GM18909 (cell line): ENCODE measurements at regions not wholly inside any gene's neighbourhood (a gene's known extent, or its start where the extent isn't known, plus 50 kb on each side); places are given as distances from the start of the nearest gene placed in this dataset.
A peak's percentile ranks its signal among the peaks of the same experiment; 100 is the strongest.

ENCODE experiments used
- ATAC-seq: cut with Tn5 transposase; IDR thresholded peaks from one replicate; pipeline ENCODE4 v1.9.1; 2021; ENCODE audit warnings: mild to moderate bottlenecking; ENCODE audit not compliant: unreplicated experiment, poor library complexity

- ATAC-seq = no peak
Measured at GRCh38 chrX:110430293-110431076, 71.8 kb downstream of the RTL9 start.

GRCh38 chrX:110432091-110432905 is 73.7 kb downstream of the RTL9 start:
- ATAC-seq = no peak

GRCh38 chrX:110432906-110433215 is 74.2 kb downstream of the RTL9 start:
- no peak for ATAC-seq

- ATAC-seq = no peak
Measured at GRCh38 chrX:110435196-110435595, 76.5 kb downstream of the RTL9 start.

DNA sequence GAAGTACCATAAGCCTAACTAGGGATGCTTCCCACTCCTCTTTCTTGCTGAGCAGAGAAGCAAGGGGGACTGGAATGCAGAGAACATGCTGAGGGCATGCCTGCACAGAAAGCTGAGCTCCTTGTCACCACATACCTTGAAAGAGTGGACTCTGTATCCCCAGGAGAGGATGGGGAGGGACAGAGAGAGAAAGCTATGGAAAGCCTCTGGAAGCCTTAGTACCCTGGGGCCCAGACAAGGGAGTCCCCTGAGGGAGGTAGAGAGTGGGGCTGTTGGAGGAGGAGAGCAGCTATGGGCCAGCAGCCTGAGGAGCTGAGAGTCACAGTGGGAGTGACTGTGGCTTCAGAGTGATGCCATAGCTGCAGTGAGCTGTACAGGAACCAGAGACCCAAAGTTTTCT is 77.9 kb downstream of the RTL9 start:
- no peak for ATAC-seq

DNA sequence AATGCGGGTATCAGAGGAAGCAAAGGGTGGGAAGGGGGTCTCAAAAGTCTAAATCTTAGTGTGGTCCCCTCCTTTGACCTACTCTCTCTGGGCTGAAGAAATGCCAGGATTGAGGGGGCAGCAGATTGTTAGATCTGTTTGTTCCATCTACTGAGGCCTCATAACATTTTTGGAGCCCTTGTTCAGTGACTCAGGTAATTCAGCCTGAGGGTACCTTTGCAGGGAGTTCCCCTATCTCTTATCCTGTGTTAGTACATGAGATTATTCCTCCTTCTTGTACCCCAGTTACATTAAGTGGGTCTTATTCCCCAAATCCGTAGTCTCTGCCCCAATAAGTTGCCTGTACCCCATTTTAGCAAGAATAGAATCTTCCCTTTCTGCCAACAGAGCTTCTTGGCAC is 79.0 kb downstream of the RTL9 start:
- ATAC-seq = no peak

DNA sequence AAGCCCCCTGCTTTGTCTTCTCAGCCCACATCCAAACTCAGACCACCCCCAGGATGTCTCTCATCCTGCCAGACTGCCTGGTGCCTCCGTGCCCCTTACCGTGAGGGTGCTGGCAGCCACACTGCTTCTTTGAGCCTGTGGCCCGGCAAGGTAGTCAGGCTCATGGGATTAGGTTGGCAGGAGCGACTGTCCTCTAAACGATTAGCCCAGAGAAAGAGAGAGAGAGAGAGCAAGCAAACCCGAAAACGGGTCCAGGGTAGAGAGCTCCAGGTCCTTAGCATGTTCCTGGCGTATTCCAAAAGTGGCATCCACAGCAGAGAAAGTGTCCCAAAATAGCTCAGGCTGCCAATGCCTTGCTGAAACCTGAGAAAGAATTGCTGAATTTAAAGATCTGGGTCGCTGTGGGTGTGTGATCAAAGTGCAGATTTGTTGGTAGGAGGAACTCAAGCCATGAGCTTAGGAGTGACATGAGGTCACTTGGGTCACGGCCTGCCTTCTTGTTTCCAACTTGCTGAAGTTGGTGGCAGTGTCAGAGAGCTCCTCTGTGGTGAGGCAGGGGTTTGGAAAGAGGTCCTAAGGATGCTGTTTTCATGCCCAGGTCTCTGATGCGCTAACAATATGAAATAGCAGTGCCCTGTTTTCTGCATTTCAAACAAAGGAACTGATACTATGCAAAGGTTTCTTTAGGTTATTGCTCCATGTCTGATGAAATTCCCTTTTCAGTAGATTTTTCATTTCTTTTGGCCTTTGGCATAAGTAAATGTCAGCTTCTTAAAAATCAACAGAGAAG is 81.6 kb downstream of the RTL9 start:
- no peak for ATAC-seq

DNA sequence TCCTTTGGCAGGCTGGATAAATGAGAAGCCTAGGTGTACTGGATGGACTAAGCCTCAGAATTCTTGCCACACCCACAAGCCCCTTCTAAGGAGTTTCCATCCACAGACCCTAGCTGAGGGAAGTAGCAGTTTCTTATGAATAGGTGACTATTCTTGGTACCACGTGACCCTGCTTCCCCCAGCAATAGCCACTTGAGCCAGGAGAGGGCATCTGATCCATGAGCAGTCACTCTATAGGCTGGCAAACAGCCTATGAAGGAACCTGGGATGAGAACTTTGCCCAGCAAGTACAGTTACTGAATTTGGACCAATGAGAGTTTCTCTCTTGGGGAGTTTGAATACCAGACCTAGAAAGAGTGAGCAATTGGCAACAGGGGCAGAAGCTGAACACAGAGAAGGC is 84.0 kb downstream of the RTL9 start:
- peak; percentile 87 for ATAC-seq

GRCh38 chrX:110444996-110445395 is 86.3 kb downstream of the RTL9 start:
- ATAC-seq = no peak

DNA sequence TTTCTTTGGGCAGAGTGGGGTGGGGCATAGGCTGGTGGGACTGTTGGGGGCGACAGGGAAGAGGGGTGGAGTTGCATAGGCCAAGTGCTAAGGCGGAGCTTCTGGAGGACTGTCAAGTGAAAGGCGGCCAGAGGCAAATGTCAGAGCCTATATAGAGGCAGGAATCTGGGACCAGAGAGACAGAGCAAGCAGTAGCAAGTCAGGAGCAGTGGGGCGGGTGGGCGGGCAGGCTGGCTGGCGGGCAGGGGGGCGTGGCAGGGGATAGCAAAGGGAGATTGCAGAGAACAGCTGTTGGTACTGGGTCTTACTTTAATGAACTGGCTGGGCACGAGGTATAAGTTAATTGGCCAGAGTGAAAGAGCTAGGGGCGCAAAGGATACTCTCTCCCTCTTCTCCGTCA is 89.8 kb downstream of the RTL9 start:
- ATAC-seq = no peak

DNA sequence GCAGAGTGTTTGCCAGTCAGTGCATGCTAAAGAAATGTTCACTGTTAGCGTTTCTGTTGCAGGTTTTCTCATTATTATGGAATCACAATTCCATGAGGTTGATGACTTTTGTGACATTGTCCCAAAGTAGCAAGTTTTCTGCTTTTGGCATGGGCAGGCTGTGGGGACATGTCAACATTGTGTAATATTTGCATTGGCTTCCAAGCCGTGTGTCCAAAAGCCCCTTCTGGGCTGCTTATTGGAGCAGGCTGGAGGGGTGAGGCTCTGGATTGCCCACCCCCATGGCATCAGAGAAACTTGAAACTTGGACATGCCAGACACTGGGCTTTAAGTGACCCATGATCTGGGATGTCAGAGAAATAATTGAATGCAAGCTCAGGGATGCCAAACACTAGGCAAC is 90.7 kb downstream of the RTL9 start:
- ATAC-seq = no peak

DNA sequence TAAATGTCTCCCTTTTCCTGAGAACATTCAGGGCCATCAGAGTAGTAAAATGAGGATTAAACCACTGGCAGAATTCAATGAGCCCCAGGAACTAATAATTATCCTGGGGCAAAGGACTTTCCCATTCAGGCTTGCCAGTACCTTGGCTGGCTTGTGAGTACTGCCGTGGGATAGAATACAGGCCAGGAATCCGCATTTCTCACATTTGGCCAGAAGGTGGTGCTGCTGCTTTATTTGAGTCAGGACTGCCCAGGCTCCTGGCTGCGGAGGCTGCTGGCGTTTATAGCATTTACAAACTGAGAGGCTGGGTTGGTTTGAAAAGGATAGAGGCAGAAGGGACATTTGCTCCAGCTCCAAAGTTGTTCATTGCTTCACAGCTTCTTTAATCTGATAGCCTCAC is 91.4 kb downstream of the RTL9 start:
- ATAC-seq = peak; percentile 91

DNA sequence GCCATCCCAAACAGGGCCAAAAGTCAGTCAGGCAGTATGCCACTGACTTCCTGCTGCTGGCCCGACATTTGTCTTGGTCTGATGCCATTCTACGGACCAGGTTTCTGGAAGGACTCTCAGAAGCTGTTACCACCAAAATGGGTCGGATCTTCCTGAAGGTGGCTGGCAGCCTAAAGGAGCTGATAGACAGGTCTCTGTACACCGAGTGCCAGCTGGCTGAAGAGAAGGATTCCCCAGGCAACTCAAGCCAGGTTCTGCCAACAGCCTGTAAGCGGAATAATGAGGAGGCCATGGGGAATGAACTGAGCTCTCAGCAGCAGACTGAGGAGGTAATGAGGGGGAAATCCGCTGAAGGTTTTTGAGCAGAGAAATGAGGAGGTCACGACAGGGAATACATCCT is 95.7 kb downstream of the RTL9 start:
- ATAC-seq = no peak

DNA sequence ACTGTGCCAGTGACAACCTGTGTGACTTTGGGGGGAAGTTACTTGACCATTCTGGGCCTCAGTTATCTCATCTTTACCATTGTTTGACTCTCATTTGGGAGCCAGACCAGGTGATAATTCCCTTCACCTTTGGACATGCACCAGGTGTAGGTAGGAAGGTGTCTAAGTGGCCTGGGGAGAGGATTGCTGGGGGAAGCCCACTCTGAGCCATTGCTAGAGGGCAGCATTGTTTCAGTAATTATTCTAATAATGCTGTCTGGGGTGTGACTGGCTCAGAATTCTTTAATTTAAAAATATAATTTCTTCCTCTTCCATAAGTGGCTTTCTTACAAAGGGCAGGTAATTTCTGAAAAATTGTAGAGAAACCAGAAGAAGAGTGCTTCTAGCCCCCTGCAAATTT is 104.3 kb downstream of the RTL9 start:
- ATAC-seq = no peak

GRCh38 chrX:110466790-110467189 is 108.1 kb downstream of the RTL9 start:
- ATAC-seq = no peak

DNA sequence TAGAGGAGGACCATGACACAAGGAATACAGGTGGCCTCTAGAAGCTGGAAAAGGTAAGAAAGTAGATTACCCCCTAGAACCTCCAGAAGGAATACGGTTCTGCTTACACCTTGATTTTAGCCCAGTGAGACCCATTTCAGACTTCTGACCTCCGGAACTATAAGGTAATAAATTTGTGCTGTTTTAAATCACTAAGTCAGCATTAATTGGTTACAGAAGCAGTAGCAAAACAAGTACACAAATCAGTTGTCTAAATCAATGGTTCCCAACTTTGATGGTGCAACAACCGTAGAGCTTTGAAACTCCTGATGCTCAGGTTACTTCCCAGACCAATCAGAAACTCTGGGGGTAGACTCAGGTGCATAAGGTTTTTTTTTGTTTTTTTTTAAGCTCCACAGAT is 113.6 kb downstream of the RTL9 start:
- ATAC-seq = no peak

GRCh38 chrX:110477593-110478228 is 119.1 kb downstream of the RTL9 start:
- ATAC-seq = no peak

GRCh38 chrX:110491846-110492620 is 133.4 kb downstream of the RTL9 start:
- no peak for ATAC-seq

DNA sequence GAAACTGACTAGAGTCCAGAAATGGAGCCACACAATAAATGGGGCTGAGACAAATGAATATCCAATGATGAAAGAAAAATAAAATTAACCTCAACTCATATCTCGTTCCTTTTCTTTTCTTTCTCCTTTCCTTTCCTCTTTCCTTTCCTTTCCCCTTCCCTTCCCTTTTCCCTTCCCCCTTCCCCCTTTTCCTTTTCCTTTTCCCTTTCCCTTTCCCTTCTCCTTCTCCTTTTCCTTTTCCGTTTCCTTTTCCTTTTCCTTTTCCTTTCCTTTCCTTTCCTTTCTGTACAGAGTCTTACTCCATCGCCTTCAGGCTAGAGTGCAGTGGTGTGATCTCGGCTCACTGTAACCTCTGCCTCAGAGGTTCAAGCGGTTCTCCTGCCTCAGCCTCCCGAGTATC is 146.3 kb downstream of the RTL9 start:
- no peak for ATAC-seq
